ENCODE measurements at regions not wholly inside any gene's neighbourhood (a gene's known extent, or its start where the extent isn't known, plus 50 kb on each side); places are given as distances from the start of the nearest gene placed in this dataset.

GRCh38 chr16:49937886-49938285 is 82.0 kb upstream of the ZNF423 start:
- Histone ChIP-seq H2AFZ (ENCODE audit: low read length) (no peak overlapping the region), H3K4me1 (ENCODE audit: control insufficient read depth, extremely low read depth, insufficient read depth, low read length) (no peaks in the 10 kb centered on the region), H3K27me3 (ENCODE audit: control insufficient read depth, insufficient read depth, low read length) (no peaks in the 10 kb centered on the region), H3K4me2 (ENCODE audit: extremely low read depth, insufficient read depth, low read length) (no peak overlapping the region), H4K20me1 (ENCODE audit: control insufficient read depth, extremely low read depth, insufficient read depth, low read length) (no peaks in the 10 kb centered on the region), H3K9ac (ENCODE audit: insufficient read depth, low read length) (no peak overlapping the region), H3K36me3 (ENCODE audit: control insufficient read depth, insufficient read depth, low read length) (no peaks in the 10 kb centered on the region), H3K9me3 (ENCODE audit: control insufficient read depth, insufficient read depth, low read depth, low read length) (no peaks in the 10 kb centered on the region), H3K4me3 (replicated peaks in 1 of 4; ENCODE audit: control extremely low read depth in 1 of 4, insufficient read depth in 1 of 4, low read depth in 3 of 4, low read length in 4 of 4) (no peak overlapping the region), H3K79me2 (ENCODE audit: control insufficient read depth, insufficient read depth, low read length) (no peaks in the 10 kb centered on the region), H3K27ac (ENCODE audit: insufficient read depth, low read length) (no peak overlapping the region)
- TF ChIP-seq EZH2 (IDR thresholded peaks at IDR 0.05; ENCODE audit: low read length, missing control alignments): no peak
- TF ChIP-seq CTCF (conservative IDR thresholded peaks at IDR 0.05 in 1 of 2, IDR thresholded peaks at IDR 0.05 in 1 of 2; ENCODE audit: low read depth in 1 of 2, low read length in 2 of 2): no peak
- DNase-seq (ENCODE audit: low read depth in 2 of 2): no peak

GRCh38 chr16:49939495-49939894 is 83.6 kb upstream of the ZNF423 start:
- Histone ChIP-seq H4K20me1 (ENCODE audit: control insufficient read depth, extremely low read depth, insufficient read depth, low read length) (no peaks in the 10 kb centered on the region), H2AFZ (ENCODE audit: low read length) (no peak overlapping the region), H3K27me3 (ENCODE audit: control insufficient read depth, insufficient read depth, low read length) (no peaks in the 10 kb centered on the region), H3K36me3 (ENCODE audit: control insufficient read depth, insufficient read depth, low read length) (no peaks in the 10 kb centered on the region), H3K9me3 (ENCODE audit: control insufficient read depth, insufficient read depth, low read depth, low read length) (no peaks in the 10 kb centered on the region), H3K4me1 (ENCODE audit: control insufficient read depth, extremely low read depth, insufficient read depth, low read length) (no peaks in the 10 kb centered on the region), H3K9ac (ENCODE audit: insufficient read depth, low read length) (no peak overlapping the region), H3K4me3 (replicated peaks in 1 of 4; ENCODE audit: control extremely low read depth in 1 of 4, insufficient read depth in 1 of 4, low read depth in 3 of 4, low read length in 4 of 4) (no peak overlapping the region), H3K79me2 (ENCODE audit: control insufficient read depth, insufficient read depth, low read length) (no peaks in the 10 kb centered on the region), H3K27ac (ENCODE audit: insufficient read depth, low read length) (no peak overlapping the region), H3K4me2 (ENCODE audit: extremely low read depth, insufficient read depth, low read length) (no peak overlapping the region)
- no peak for TF ChIP-seq CTCF (conservative IDR thresholded peaks at IDR 0.05 in 1 of 2, IDR thresholded peaks at IDR 0.05 in 1 of 2; ENCODE audit: low read depth in 1 of 2, low read length in 2 of 2)
- no peak for TF ChIP-seq EZH2 (IDR thresholded peaks at IDR 0.05; ENCODE audit: low read length, missing control alignments)
- DNase-seq (ENCODE audit: low read depth in 2 of 2): no peak

- H3K27me3 ChIP-seq (ENCODE audit: control insufficient read depth, insufficient read depth, low read length): no peaks in the 10 kb centered on the region
- no peaks in the 10 kb centered on the region for H3K4me1 ChIP-seq (ENCODE audit: control insufficient read depth, extremely low read depth, insufficient read depth, low read length)
- DNase-seq (ENCODE audit: low read depth in 2 of 2): no peak
- H3K36me3 ChIP-seq (ENCODE audit: control insufficient read depth, insufficient read depth, low read length): no peaks in the 10 kb centered on the region
- H4K20me1 ChIP-seq (ENCODE audit: control insufficient read depth, extremely low read depth, insufficient read depth, low read length): no peaks in the 10 kb centered on the region
- H3K4me2 ChIP-seq (ENCODE audit: extremely low read depth, insufficient read depth, low read length): no peak overlapping the region
- no peaks in the 10 kb centered on the region for H3K79me2 ChIP-seq (ENCODE audit: control insufficient read depth, insufficient read depth, low read length)
- no peak overlapping the region for H3K4me3 ChIP-seq (replicated peaks in 1 of 4; ENCODE audit: control extremely low read depth in 1 of 4, insufficient read depth in 1 of 4, low read depth in 3 of 4, low read length in 4 of 4)
- H3K9ac ChIP-seq (ENCODE audit: insufficient read depth, low read length): no peak overlapping the region
- no peak overlapping the region for H2AFZ ChIP-seq (ENCODE audit: low read length)
- H3K27ac ChIP-seq (ENCODE audit: insufficient read depth, low read length): no peak overlapping the region
- no peaks in the 10 kb centered on the region for H3K9me3 ChIP-seq (ENCODE audit: control insufficient read depth, insufficient read depth, low read depth, low read length)
- TF ChIP-seq EZH2 (IDR thresholded peaks at IDR 0.05; ENCODE audit: low read length, missing control alignments) (no peak), CTCF (conservative IDR thresholded peaks at IDR 0.05 in 1 of 2, IDR thresholded peaks at IDR 0.05 in 1 of 2; ENCODE audit: low read depth in 1 of 2, low read length in 2 of 2) (no peak)
Measured at GRCh38 chr16:49940464-49941224, 84.4 kb upstream of the CNEP1R1 start.

Data from fibroblast of lung (primary cell).